Endothelial cell of umbilical vein (primary cell): ENCODE measurements at regions not wholly inside any gene's neighbourhood (a gene's known extent, or its start where the extent isn't known, plus 50 kb on each side); places are given as distances from the start of the nearest gene placed in this dataset.

Experiments
- BruUV-seq: library from RNA; stranded (reverse); fragments of 400-500 nt; replicated peaks from 2 replicates; lab custom pipeline; 2021; lab: Mats Ljungman, UMichigan
- CTCF ChIA-PET: fragments of 300-600, 350-600 bp; sonication (Branson Sonifier 250); formaldehyde crosslinking; loops from one replicate; lab custom pipeline; 2021; ENCODE audit warnings: antibody characterized with exemption, inconsistent platforms; lab: Charles Lee
- POLR2A ChIA-PET: fragments of 300-600, 350-600 bp; sonication (Branson Sonifier 250); formaldehyde crosslinking; loops from one replicate; lab custom pipeline; 2021; ENCODE audit warnings: antibody characterized with exemption, inconsistent platforms; lab: Charles Lee
- DNase-seq: peaks from one replicate; pipeline ENCODE4 v3.0.0-alpha.2; 2011; ENCODE audit warnings: low read depth, low spot score
- FAIRE-seq: peaks from 2 replicates; lab custom pipeline; 2011; peaks lifted over from hg19 to GRCh38; lab: Jason Lieb, UNC
- H2AFZ ChIP-seq: 2 replicates; pipeline ENCODE4 v1.6.0; 2012; ENCODE audit warnings: low read depth, low read length, control low read depth, inconsistent platforms
- H3K27ac ChIP-seq: 2 replicates; pipeline ENCODE4 v1.5.1; 2011; ENCODE audit warnings: low read depth, mild to moderate bottlenecking, control low read depth, low read length, moderate library complexity; ENCODE audit not compliant: insufficient read depth
- H3K27me3 ChIP-seq, 2 experiments: 2 replicates each; pipeline versions ENCODE4 v1.6.0 to v1.6.1; 2011; ENCODE audit warnings: low read length in 2 of 2, mixed read lengths in 1 of 2; ENCODE audit not compliant: control insufficient read depth in 2 of 2, insufficient read depth in 2 of 2
- H3K36me3 ChIP-seq, 2 experiments: 2 replicates in 1 of 2; 3 replicates in 1 of 2; pipeline ENCODE4 v1.5.1; 2011; ENCODE audit warnings: low read length in 2 of 2, mild to moderate bottlenecking in 1 of 2, moderate library complexity in 1 of 2; ENCODE audit not compliant: control insufficient read depth in 2 of 2, insufficient read depth in 2 of 2; ENCODE audit errors: extremely low read depth in 1 of 2
- H3K4me1 ChIP-seq: 3 replicates; pipeline ENCODE4 v1.5.1; 2011; ENCODE audit warnings: mild to moderate bottlenecking, low read length; ENCODE audit not compliant: control insufficient read depth, insufficient read depth; ENCODE audit errors: extremely low read depth
- H3K4me2 ChIP-seq: 2 replicates; pipeline ENCODE4 v1.6.1; 2011; ENCODE audit warnings: low read length, control low read depth, mixed read lengths; ENCODE audit not compliant: insufficient read depth
- H3K4me3 ChIP-seq, 3 experiments: fragments of 200-600 bp in 1 of 3; sonication (generic), shearing (Covaris generic) in 1 of 3; replicated peaks in 1 of 3; 2 replicates each; pipeline ENCODE4 v1.5.1; 2011 to 2016; ENCODE audit warnings: control low read depth in 3 of 3, low read length in 3 of 3, mild to moderate bottlenecking in 2 of 3, inconsistent platforms in 1 of 3, low read depth in 1 of 3, moderate library complexity in 1 of 3; ENCODE audit not compliant: insufficient read depth in 1 of 3
- H3K79me2 ChIP-seq: 2 replicates; pipeline ENCODE4 v1.6.0; 2012; ENCODE audit warnings: low read length, inconsistent platforms; ENCODE audit not compliant: control insufficient read depth, insufficient read depth
- H3K9ac ChIP-seq: replicated peaks from 2 replicates; pipeline ENCODE3; 2011; ENCODE audit warnings: low read length, control low read depth; ENCODE audit not compliant: insufficient read depth; ENCODE audit errors: extremely low read depth
- H3K9me1 ChIP-seq: replicated peaks from 3 replicates; pipeline ENCODE4 v1.6.0; 2011; ENCODE audit warnings: mild to moderate bottlenecking, low read length; ENCODE audit not compliant: control insufficient read depth, insufficient read depth; ENCODE audit errors: extremely low read depth
- H3K9me3 ChIP-seq: replicated peaks from 2 replicates; pipeline ENCODE4 v1.5.1; 2012; ENCODE audit warnings: low read length, inconsistent platforms; ENCODE audit not compliant: control insufficient read depth, insufficient read depth
- H4K20me1 ChIP-seq: replicated peaks from 2 replicates; pipeline ENCODE3; 2011; ENCODE audit warnings: mild to moderate bottlenecking, low read length; ENCODE audit not compliant: control insufficient read depth, insufficient read depth; ENCODE audit errors: extremely low read depth
- CTCF ChIP-seq, 2 donors: IDR thresholded peaks; 1 replicate in 1 of 2; 2 replicates in 1 of 2; pipeline ENCODE4 v1.5.1; 2011; ENCODE audit warnings: low read length in 2 of 2, mild to moderate bottlenecking in 2 of 2, moderate library complexity in 2 of 2, control low read depth in 1 of 2, inconsistent platforms in 1 of 2, low read depth in 1 of 2; ENCODE audit not compliant: insufficient read depth in 1 of 2; ENCODE audit errors: extremely low read depth in 1 of 2
- EZH2 ChIP-seq: IDR thresholded peaks from 2 replicates; pipeline ENCODE4 v1.6.1; 2012; ENCODE audit warnings: borderline replicate concordance, low read depth, mild to moderate bottlenecking, moderate library complexity, low read length, inconsistent platforms; ENCODE audit not compliant: severe bottlenecking
- FOS ChIP-seq: IDR thresholded peaks from 2 replicates; pipeline ENCODE4 v1.6.1; 2011; ENCODE audit warnings: mild to moderate bottlenecking, low read length, moderate library complexity, borderline replicate concordance; ENCODE audit not compliant: insufficient read depth
- GATA2 ChIP-seq: IDR thresholded peaks from 2 replicates; pipeline ENCODE4 v1.7.0; 2011; ENCODE audit warnings: low read depth, mild to moderate bottlenecking, moderate library complexity, mixed read lengths, low read length; ENCODE audit not compliant: insufficient read length, insufficient read depth
- JUN ChIP-seq: IDR thresholded peaks from 2 replicates; pipeline ENCODE4 v1.6.1; 2011; ENCODE audit warnings: borderline replicate concordance, low read depth; ENCODE audit not compliant: insufficient read length, insufficient read depth
- MAX ChIP-seq: IDR thresholded peaks from 2 replicates; pipeline ENCODE4 v1.6.1; 2011; ENCODE audit not compliant: insufficient read depth, insufficient read length
- MYC ChIP-seq: IDR thresholded peaks from one replicate; pipeline ENCODE4 v1.6.1; 2011; ENCODE audit warnings: mild to moderate bottlenecking, low read depth, low read length
- POLR2A ChIP-seq: IDR thresholded peaks from 2 replicates; pipeline ENCODE4 v1.6.1; 2012; ENCODE audit warnings: low read depth, mild to moderate bottlenecking, control low read depth, low read length
- POLR2AphosphoS5 ChIP-seq: IDR thresholded peaks from 2 replicates; pipeline ENCODE4 v1.6.1; 2012; ENCODE audit warnings: low read depth, mild to moderate bottlenecking, control low read depth, low read length, moderate library complexity; ENCODE audit not compliant: insufficient read depth
- dilution Hi-C: fragments of 300-500 bp; cut with MboI; formaldehyde crosslinking; loops from one replicate; pipeline ENCODE4 v1.15.0; 2019; ENCODE audit warnings: low sequenced_read_pairs; ENCODE audit not compliant: extremely low pct_ligation_motif_present
- intact Hi-C: fragments of 100-400 bp; cut with micrococcal nuclease; formaldehyde crosslinking; loops from one replicate; pipeline ENCODE4 v1.10.0; 2022

GRCh38 chr5:86542532-86542931, 75.2 kb upstream of the COX7C start:
- Histone ChIP-seq H3K9me3 (no peaks in the 10 kb centered on the region), H3K9ac (no peak overlapping the region), H3K4me2 (no peak overlapping the region), H3K36me3 (no peaks in the 10 kb centered on the region), H3K27me3 (no peaks in the 10 kb centered on the region), H3K4me1 (no peaks in the 10 kb centered on the region), H2AFZ (no peak overlapping the region), H4K20me1 (no peaks in the 10 kb centered on the region), H3K9me1 (no peaks in the 10 kb centered on the region), H3K79me2 (no peaks in the 10 kb centered on the region), H3K27ac (no peak overlapping the region), H3K4me3 (no peak overlapping the region)
- intact Hi-C loops = no loop called here
- DNase-seq (no peak), FAIRE-seq (no peak)
- TF ChIP-seq EZH2 (no peak), POLR2AphosphoS5 (no peak), JUN (no peak), MAX (no peak), MYC (no peak)
- no TSS peak for BruUV-seq
- POLR2A ChIA-PET = no interaction called here
- dilution Hi-C loops = no loop called here
- CTCF ChIA-PET = no interaction called here

- no peak overlapping the region for H3K4me2 ChIP-seq
- no peaks in the 10 kb centered on the region for H3K79me2 ChIP-seq
- H4K20me1 ChIP-seq = no peaks in the 10 kb centered on the region
- DNase-seq = no peak
- no peaks in the 10 kb centered on the region for H3K4me1 ChIP-seq
- TF ChIP-seq CTCF (IDR thresholded peaks at IDR 0.05; ENCODE audit: extremely low read depth in 1 of 2, insufficient read depth in 1 of 2, low read depth in 1 of 2, low read length in 2 of 2) (no peak), MAX (no peak), MYC (no peak), EZH2 (no peak), JUN (no peak), GATA2 (no peak), POLR2A (no peak), FOS (no peak), POLR2AphosphoS5 (no peak)
- H3K9ac ChIP-seq = no peak overlapping the region
- intact Hi-C loops = no loop called here
- no peaks in the 10 kb centered on the region for H3K9me3 ChIP-seq
- no peak for FAIRE-seq
- dilution Hi-C loops = no loop called here
- no peaks in the 10 kb centered on the region for H3K27me3 ChIP-seq
- H3K27ac ChIP-seq = no peak overlapping the region
- no peak overlapping the region for H3K4me3 ChIP-seq
- ChIA-PET POLR2A (no interaction called here), CTCF (no interaction called here)
- H3K36me3 ChIP-seq = no peaks in the 10 kb centered on the region
- BruUV-seq = no TSS peak
- no peak overlapping the region for H2AFZ ChIP-seq
- no peaks in the 10 kb centered on the region for H3K9me1 ChIP-seq
These were observed 71.7 kb upstream of the COX7C start for GRCh38 chr5:86546044-86546443.
